Hepatocyte (in vitro differentiated cells): ENCODE measurements at regions not wholly inside any gene's neighbourhood (a gene's known extent, or its start where the extent isn't known, plus 50 kb on each side); places are given as distances from the start of the nearest gene placed in this dataset.
"Not testable (repeated sequence)": the region's sequence is repeated elsewhere in the genome, so short reads cannot be mapped to it uniquely, and the experiment has no call there.

Experiments
- EZH2 ChIP-seq: fragments of 200-600 bp; sonication (generic); IDR thresholded peaks from 2 replicates; pipeline ENCODE4 v1.6.1; 2016; ENCODE audit warnings: antibody characterized with exemption, mild to moderate bottlenecking, borderline replicate concordance
- TF ChIP-seq, protein P1 (sequence below): fragments of 200-600 bp; sonication (generic); IDR thresholded peaks from 2 replicates; pipeline ENCODE4 v1.5.1; 2016; ENCODE audit warnings: antibody characterized with exemption, mild to moderate bottlenecking; ENCODE audit not compliant: poor library complexity

DNA sequence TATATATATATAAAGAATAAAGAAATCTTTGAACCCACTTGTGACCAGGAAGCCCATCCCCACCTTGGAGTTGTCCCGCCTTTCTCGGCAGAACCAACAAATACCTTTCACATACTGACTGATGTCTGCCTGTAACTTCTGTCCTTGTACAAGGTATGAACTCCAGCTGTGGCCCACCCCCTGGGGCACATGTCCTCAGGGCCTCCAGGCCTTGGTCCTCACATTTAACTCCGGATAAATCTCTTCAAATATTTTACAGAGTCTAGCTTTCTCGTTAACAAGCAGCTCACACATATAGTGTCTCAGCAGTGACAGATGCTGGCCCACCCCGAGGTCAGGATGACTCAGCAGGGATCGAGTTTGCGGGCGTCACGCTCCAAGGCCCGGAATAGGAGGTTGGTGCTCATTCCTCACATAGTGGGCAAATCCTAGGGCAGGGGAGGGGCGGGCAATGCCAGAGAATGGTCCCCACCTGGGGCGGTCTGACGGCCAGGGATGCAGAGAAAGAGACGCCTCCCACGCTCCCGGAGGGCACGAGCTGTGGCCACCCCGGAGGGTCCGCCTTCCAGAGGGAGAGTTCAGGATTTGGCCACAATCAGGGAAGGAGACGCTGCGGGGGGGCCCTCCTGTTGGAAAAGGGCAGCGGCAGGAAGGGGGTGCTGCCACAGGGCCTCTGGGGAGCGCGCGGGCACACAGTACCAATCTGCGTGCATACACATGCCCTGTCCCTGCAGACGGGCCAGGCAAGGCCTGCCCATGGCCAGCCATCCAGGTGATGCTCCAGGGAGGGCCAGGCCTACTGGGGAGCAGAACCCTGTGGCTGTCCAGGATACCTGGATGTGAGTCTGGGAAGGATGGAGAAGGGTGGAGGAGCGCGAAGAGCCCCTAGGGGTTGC, 87.8 kb upstream of the METTL9 start:
- TF ChIP-seq, protein P1, sequence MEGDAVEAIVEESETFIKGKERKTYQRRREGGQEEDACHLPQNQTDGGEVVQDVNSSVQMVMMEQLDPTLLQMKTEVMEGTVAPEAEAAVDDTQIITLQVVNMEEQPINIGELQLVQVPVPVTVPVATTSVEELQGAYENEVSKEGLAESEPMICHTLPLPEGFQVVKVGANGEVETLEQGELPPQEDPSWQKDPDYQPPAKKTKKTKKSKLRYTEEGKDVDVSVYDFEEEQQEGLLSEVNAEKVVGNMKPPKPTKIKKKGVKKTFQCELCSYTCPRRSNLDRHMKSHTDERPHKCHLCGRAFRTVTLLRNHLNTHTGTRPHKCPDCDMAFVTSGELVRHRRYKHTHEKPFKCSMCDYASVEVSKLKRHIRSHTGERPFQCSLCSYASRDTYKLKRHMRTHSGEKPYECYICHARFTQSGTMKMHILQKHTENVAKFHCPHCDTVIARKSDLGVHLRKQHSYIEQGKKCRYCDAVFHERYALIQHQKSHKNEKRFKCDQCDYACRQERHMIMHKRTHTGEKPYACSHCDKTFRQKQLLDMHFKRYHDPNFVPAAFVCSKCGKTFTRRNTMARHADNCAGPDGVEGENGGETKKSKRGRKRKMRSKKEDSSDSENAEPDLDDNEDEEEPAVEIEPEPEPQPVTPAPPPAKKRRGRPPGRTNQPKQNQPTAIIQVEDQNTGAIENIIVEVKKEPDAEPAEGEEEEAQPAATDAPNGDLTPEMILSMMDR: not testable (repeated sequence)
- not testable (repeated sequence) for TF ChIP-seq EZH2
